Trophoblast cell (in vitro differentiated cells and primary cell): ENCODE measurements at regions not wholly inside any gene's neighbourhood (a gene's known extent, or its start where the extent isn't known, plus 50 kb on each side); places are given as distances from the start of the nearest gene placed in this dataset.

ENCODE experiments used
- DNase-seq, 2 donors: peaks; one replicate each; pipeline ENCODE4 v3.0.0-alpha.2; 2016
- H2AFZ ChIP-seq: 2 replicates; pipeline ENCODE4 v1.6.1; 2013; ENCODE audit warnings: low read length, moderate library complexity, mild to moderate bottlenecking; ENCODE audit not compliant: insufficient read depth, poor library complexity
- H2AK5ac ChIP-seq: 2 replicates; pipeline ENCODE4 v1.6.1; 2013; ENCODE audit warnings: mild to moderate bottlenecking, low read length
- H2BK120ac ChIP-seq: 2 replicates; pipeline ENCODE4 v1.6.1; 2013; ENCODE audit warnings: low read length, mild to moderate bottlenecking, moderate library complexity; ENCODE audit not compliant: insufficient read depth, poor library complexity
- H2BK12ac ChIP-seq: 2 replicates; pipeline ENCODE4 v1.6.1; 2013; ENCODE audit warnings: mild to moderate bottlenecking, low read length, moderate library complexity
- H2BK5ac ChIP-seq: 2 replicates; pipeline ENCODE4 v1.6.1; 2013; ENCODE audit warnings: low read length, low read depth, moderate library complexity, mild to moderate bottlenecking; ENCODE audit not compliant: poor library complexity
- H3K14ac ChIP-seq: 2 replicates; pipeline ENCODE4 v1.6.1; 2013; ENCODE audit warnings: mild to moderate bottlenecking, low read length
- H3K18ac ChIP-seq: 2 replicates; pipeline ENCODE4 v1.6.1; 2013; ENCODE audit warnings: mild to moderate bottlenecking, low read length
- H3K23ac ChIP-seq: 2 replicates; pipeline ENCODE4 v1.6.1; 2013; ENCODE audit warnings: low read length
- H3K27ac ChIP-seq: 2 replicates; pipeline ENCODE4 v1.5.1; 2013; ENCODE audit warnings: low read depth, mild to moderate bottlenecking, inconsistent platforms, low read length, moderate library complexity
- H3K27me3 ChIP-seq: 2 replicates; pipeline ENCODE4 v1.6.1; 2013; ENCODE audit warnings: inconsistent platforms, mild to moderate bottlenecking, low read length, moderate library complexity; ENCODE audit not compliant: insufficient read depth
- H3K36me3 ChIP-seq, 2 experiments: 1 replicate in 1 of 2; 2 replicates in 1 of 2; pipeline ENCODE4 v1.6.1; 2013; ENCODE audit warnings: low read length in 2 of 2, mild to moderate bottlenecking in 2 of 2, moderate library complexity in 1 of 2; ENCODE audit not compliant: insufficient read depth in 2 of 2, control insufficient read depth in 1 of 2
- H3K4ac ChIP-seq: 2 replicates; pipeline ENCODE4 v1.6.1; 2013; ENCODE audit warnings: low read depth, mild to moderate bottlenecking, low read length, moderate library complexity
- H3K4me1 ChIP-seq, 2 experiments: 1 replicate in 1 of 2; 2 replicates in 1 of 2; pipeline ENCODE4 v1.6.1; 2013; ENCODE audit warnings: low read length in 2 of 2, mild to moderate bottlenecking in 2 of 2, moderate library complexity in 1 of 2; ENCODE audit not compliant: insufficient read depth in 2 of 2, control insufficient read depth in 1 of 2
- H3K4me2 ChIP-seq: 2 replicates; pipeline ENCODE4 v1.6.1; 2013; ENCODE audit warnings: inconsistent platforms, mild to moderate bottlenecking, low read length, moderate library complexity
- H3K4me3 ChIP-seq: 2 replicates; pipeline ENCODE4 v1.5.1; 2013; ENCODE audit warnings: mild to moderate bottlenecking, low read depth, low read length, inconsistent platforms
- H3K79me1 ChIP-seq: one replicate; pipeline ENCODE4 v1.6.1; 2013; ENCODE audit warnings: low read length
- H3K79me2 ChIP-seq: 2 replicates; pipeline ENCODE4 v1.6.1; 2013; ENCODE audit warnings: low read length, mild to moderate bottlenecking; ENCODE audit not compliant: control insufficient read depth, insufficient read depth, poor library complexity
- H3K9ac ChIP-seq: 2 replicates; pipeline ENCODE4 v1.6.1; 2013; ENCODE audit warnings: mild to moderate bottlenecking, low read length
- H3K9me3 ChIP-seq: 2 replicates; pipeline ENCODE4 v1.6.1; 2013; ENCODE audit warnings: low read depth, mild to moderate bottlenecking, control low read depth, inconsistent platforms, low read length; ENCODE audit not compliant: insufficient read depth
- H4K12ac ChIP-seq: 2 replicates; pipeline ENCODE4 v1.6.1; 2013; ENCODE audit warnings: low read depth, mild to moderate bottlenecking, low read length, moderate library complexity
- H4K8ac ChIP-seq: 2 replicates; pipeline ENCODE4 v1.6.1; 2013; ENCODE audit warnings: low read depth, mild to moderate bottlenecking, low read length, moderate library complexity
- H4K91ac ChIP-seq: one replicate; pipeline ENCODE4 v1.6.1; 2013; ENCODE audit warnings: low read depth, mild to moderate bottlenecking, low read length, moderate library complexity
- WGBS: extraction: QIAGEN DNeasy Blood & Tissue Kit; methylation state at CpG from one replicate; pipeline ENCODE4 v1.1.7; 2013; ENCODE audit warnings: missing lambda C conversion rate; ENCODE audit not compliant: insufficient read length, insufficient coverage; ENCODE audit errors: extremely low coverage; 5-methylcytosine and 5-hydroxymethylcytosine counted together

DNA sequence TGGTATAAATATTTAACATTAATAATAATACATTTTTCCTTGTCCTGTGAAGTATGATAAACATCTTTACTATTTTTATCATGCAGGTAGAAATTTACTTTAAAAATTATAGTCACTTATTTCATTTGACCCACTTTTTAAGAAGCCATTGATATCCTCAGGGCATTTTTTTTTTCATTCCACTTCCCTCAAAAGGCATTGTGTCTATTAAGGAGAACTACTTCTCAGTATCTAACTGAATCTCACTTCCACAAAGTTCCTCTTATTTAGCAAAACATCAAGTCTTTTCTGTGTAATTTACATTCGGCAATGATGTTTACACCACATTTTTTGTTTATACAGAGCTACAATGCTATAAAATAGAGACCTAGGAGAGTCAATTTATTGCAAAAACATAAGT lies 388.2 kb upstream of the AKR1E2 start:
- no peak overlapping the region for H3K18ac ChIP-seq
- H3K23ac ChIP-seq: no peak overlapping the region
- H2AFZ ChIP-seq: no peak overlapping the region
- H4K91ac ChIP-seq: no peak overlapping the region
- no peaks in the 10 kb centered on the region for H3K79me1 ChIP-seq
- H3K27me3 ChIP-seq: no peaks in the 10 kb centered on the region
- no peak overlapping the region for H2AK5ac ChIP-seq
- no peak overlapping the region for H4K12ac ChIP-seq
- H2BK120ac ChIP-seq: no peak overlapping the region
- no peak overlapping the region for H2BK12ac ChIP-seq
- H4K8ac ChIP-seq: no peak overlapping the region
- no peak overlapping the region for H3K4ac ChIP-seq
- DNase-seq: no peak
- no peak overlapping the region for H2BK5ac ChIP-seq
- H3K4me3 ChIP-seq: no peak overlapping the region
- H3K36me3 ChIP-seq: no peaks in the 10 kb centered on the region
- WGBS: no CpG with 5 or more reads among the region's 1 CpG
- no peaks in the 10 kb centered on the region for H3K4me1 ChIP-seq
- H3K14ac ChIP-seq: no peak overlapping the region
- no peak overlapping the region for H3K9ac ChIP-seq
- H3K79me2 ChIP-seq: no peaks in the 10 kb centered on the region
- no peak overlapping the region for H3K27ac ChIP-seq
- H3K9me3 ChIP-seq: no peaks in the 10 kb centered on the region
- H3K4me2 ChIP-seq: no peak overlapping the region

DNA sequence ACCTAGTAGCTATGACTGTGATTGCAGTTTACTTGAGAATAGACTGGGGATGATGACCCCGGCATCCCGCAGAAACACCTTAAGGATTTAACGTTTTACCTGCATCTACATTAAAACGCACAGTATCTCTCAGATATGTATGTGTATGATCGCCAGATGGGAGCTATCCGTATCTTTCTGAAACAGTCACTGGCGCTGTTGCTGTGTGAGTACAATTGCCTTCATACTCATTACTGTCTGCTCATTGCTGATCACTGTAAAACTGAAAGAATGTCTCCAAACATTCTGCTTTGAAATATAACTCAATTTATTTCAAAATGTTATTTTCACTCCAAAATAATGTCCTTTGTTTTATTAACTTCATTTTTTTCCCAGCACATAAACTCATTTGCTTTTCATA lies 388.9 kb upstream of the AKR1E2 start:
- H3K14ac ChIP-seq: no peak overlapping the region
- no CpG with 5 or more reads among the region's 7 CpGs for WGBS
- no peak overlapping the region for H2BK120ac ChIP-seq
- H3K4ac ChIP-seq: no peak overlapping the region
- H2BK12ac ChIP-seq: no peak overlapping the region
- H3K4me1 ChIP-seq: no peaks in the 10 kb centered on the region
- H2BK5ac ChIP-seq: no peak overlapping the region
- H3K79me2 ChIP-seq: no peaks in the 10 kb centered on the region
- no peak overlapping the region for H3K9ac ChIP-seq
- no peak overlapping the region for H4K91ac ChIP-seq
- no peak overlapping the region for H3K4me2 ChIP-seq
- H3K27ac ChIP-seq: no peak overlapping the region
- H3K27me3 ChIP-seq: no peaks in the 10 kb centered on the region
- no peak overlapping the region for H4K8ac ChIP-seq
- no peak for DNase-seq
- no peak overlapping the region for H3K4me3 ChIP-seq
- H2AFZ ChIP-seq: no peak overlapping the region
- H3K79me1 ChIP-seq: no peaks in the 10 kb centered on the region
- no peaks in the 10 kb centered on the region for H3K9me3 ChIP-seq
- H3K23ac ChIP-seq: no peak overlapping the region
- H3K18ac ChIP-seq: no peak overlapping the region
- no peak overlapping the region for H4K12ac ChIP-seq
- no peak overlapping the region for H2AK5ac ChIP-seq
- H3K36me3 ChIP-seq: no peaks in the 10 kb centered on the region

- Histone ChIP-seq H2AK5ac (no peak overlapping the region), H3K9me3 (no peaks in the 10 kb centered on the region), H3K27ac (no peak overlapping the region), H3K79me2 (no peaks in the 10 kb centered on the region), H3K36me3 (no peaks in the 10 kb centered on the region), H3K4me3 (no peak overlapping the region), H3K4me1 (peaks cover 2% of the 10 kb centered on the region in 2 experiments), H4K12ac (no peak overlapping the region), H3K4me2 (no peak overlapping the region), H3K14ac (no peak overlapping the region), H2BK12ac (no peak overlapping the region), H3K18ac (no peak overlapping the region), H4K8ac (no peak overlapping the region), H3K27me3 (no peaks in the 10 kb centered on the region), H2AFZ (no peak overlapping the region), H3K4ac (no peak overlapping the region), H2BK5ac (no peak overlapping the region), H3K9ac (no peak overlapping the region), H3K23ac (no peak overlapping the region), H2BK120ac (no peak overlapping the region), H4K91ac (no peak overlapping the region), H3K79me1 (no peaks in the 10 kb centered on the region)
- DNase-seq: no peak
These were observed 389.9 kb upstream of the AKR1E2 start for GRCh38 chr10:4436103-4436502.

GRCh38 chr10:4434516-4435071 lies 391.4 kb upstream of the AKR1E2 start:
- H4K12ac ChIP-seq: no peak overlapping the region
- no peak overlapping the region for H2BK12ac ChIP-seq
- no peak overlapping the region for H3K4me3 ChIP-seq
- H3K18ac ChIP-seq: no peak overlapping the region
- no peak for DNase-seq
- no peaks in the 10 kb centered on the region for H3K9me3 ChIP-seq
- no peak overlapping the region for H4K91ac ChIP-seq
- no peaks in the 10 kb centered on the region for H3K27me3 ChIP-seq
- no CpG with 5 or more reads among the region's 3 CpGs for WGBS
- H3K36me3 ChIP-seq: no peaks in the 10 kb centered on the region
- H3K14ac ChIP-seq: no peak overlapping the region
- H4K8ac ChIP-seq: no peak overlapping the region
- no peak overlapping the region for H2AFZ ChIP-seq
- H3K79me2 ChIP-seq: no peaks in the 10 kb centered on the region
- H3K4ac ChIP-seq: no peak overlapping the region
- no peak overlapping the region for H3K23ac ChIP-seq
- H3K9ac ChIP-seq: no peak overlapping the region
- H2BK5ac ChIP-seq: no peak overlapping the region
- no peaks in the 10 kb centered on the region for H3K79me1 ChIP-seq
- H3K4me2 ChIP-seq: no peak overlapping the region
- no peak overlapping the region for H3K27ac ChIP-seq
- H2BK120ac ChIP-seq: no peak overlapping the region
- H3K4me1 ChIP-seq: peaks cover 2 to 4% of the 10 kb centered on the region in 2 experiments
- H2AK5ac ChIP-seq: no peak overlapping the region
